ENCODE measurements at regions not wholly inside any gene's neighbourhood (a gene's known extent, or its start where the extent isn't known, plus 50 kb on each side); places are given as distances from the start of the nearest gene placed in this dataset.

DNA sequence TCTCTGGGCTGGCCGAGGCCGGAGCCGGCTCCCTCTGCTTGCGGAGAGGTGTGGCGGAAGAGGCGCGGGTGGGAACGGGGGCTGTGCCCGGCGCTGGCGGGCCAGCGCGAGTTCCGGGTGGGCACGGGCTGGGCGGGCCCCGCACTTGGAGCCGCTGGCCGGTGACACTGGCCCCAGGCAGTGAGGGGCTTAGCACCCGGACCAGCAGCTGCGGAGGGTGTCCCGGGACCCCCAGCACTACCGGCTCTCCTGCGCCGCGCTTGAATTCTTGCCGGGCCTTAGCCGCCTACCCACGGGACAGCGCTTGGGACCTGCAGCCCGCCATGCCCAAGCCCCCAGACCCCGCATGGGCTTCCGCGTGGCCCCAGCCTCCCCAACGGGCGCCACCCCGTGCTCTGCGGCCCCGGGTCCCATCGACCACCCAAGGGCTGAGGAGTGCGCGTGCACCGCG lies 736.3 kb upstream of the ARRDC4 start:
- TF ChIP-seq, protein P1, sequence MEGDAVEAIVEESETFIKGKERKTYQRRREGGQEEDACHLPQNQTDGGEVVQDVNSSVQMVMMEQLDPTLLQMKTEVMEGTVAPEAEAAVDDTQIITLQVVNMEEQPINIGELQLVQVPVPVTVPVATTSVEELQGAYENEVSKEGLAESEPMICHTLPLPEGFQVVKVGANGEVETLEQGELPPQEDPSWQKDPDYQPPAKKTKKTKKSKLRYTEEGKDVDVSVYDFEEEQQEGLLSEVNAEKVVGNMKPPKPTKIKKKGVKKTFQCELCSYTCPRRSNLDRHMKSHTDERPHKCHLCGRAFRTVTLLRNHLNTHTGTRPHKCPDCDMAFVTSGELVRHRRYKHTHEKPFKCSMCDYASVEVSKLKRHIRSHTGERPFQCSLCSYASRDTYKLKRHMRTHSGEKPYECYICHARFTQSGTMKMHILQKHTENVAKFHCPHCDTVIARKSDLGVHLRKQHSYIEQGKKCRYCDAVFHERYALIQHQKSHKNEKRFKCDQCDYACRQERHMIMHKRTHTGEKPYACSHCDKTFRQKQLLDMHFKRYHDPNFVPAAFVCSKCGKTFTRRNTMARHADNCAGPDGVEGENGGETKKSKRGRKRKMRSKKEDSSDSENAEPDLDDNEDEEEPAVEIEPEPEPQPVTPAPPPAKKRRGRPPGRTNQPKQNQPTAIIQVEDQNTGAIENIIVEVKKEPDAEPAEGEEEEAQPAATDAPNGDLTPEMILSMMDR (tag by site-specific recombination; IDR thresholded peaks at IDR 0.05): no peak
- TF ChIP-seq ZBTB20 (tag by site-specific recombination; IDR thresholded peaks at IDR 0.05): no peak

Data from HEK293 (cell line).